HG03460 (cell line): ENCODE measurements at regions not wholly inside any gene's neighbourhood (a gene's known extent, or its start where the extent isn't known, plus 50 kb on each side); places are given as distances from the start of the nearest gene placed in this dataset.

Experiments
- ATAC-seq: cut with Tn5 transposase; IDR thresholded peaks from one replicate; pipeline ENCODE4 v1.9.1; 2021; ENCODE audit not compliant: unreplicated experiment

DNA sequence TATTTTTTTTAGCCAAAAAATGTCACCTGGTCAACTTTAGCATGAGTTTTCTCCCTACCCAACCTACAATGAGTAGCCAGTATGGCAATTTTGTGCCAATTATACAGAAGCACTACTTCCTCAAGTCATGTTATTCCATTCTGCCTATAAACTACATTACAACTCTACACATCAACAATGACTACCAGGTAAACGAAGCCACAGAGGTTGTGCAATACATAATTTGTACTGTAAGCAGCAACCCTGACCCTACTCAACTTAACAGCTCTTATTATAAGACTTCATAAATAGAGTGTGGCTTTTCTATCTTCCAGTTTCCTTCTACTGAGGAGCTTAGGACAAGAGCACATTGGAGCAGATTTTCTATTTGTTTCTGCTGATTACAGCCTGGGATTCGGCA is 160.5 kb downstream of the HS3ST1 start:
- ATAC-seq, result no peak

DNA sequence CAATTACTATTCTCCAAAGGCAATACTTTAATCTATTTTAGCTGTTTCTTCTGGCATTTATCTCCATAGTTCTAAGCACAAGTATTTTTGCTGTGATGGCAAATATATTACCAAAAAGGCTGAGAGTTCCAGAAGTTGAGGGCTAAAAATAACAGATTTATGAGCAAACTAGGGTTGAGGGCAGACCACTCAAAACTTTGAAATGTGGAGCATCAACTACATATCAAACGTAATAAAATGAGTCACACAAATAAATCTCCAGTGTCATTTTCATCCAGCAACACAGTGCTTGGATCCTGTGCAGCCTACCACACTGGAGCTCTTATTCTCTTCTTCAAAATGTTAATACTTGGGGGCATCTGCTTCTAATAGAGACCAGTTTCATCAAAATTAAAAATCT is 163.9 kb downstream of the HS3ST1 start:
- ATAC-seq, result no peak

DNA sequence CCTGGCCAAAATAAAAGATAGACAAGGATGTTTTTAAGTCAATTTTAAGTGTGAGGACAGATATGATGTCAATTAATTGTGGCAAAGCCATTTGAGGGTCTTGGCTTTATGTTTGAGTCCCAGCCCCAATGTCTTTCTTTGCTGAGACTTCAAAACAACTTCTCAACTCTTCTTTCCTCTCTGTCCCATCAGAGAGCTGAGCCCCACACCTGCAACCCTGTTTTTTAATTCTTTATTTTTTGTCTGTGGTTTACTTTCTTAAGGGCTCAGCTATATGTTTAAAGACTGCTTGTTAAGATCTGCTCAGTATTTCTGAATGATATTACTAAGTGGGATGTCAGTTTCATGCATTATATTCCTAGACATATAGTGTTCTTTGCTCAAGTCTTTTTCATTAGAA is 164.3 kb downstream of the HS3ST1 start:
- no peak for ATAC-seq

DNA sequence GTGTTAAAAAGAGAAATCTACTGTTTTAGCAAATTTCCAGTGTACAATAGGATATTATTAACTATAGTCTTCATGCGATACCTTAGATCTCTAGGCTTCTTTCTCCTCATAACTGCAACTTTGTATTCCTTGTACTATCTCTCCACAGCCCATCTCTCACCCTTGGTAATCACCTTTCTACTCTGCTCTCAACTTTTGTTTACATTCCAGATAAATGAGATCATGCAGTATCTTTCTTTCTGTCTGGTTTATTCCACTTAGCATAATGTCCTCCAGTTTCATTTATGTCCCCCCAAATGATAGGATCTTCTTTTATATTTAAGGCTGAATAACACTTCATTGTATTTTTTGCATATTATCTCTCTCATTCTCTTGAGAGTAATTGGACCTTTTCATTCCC is 165.5 kb downstream of the HS3ST1 start:
- no peak for ATAC-seq

DNA sequence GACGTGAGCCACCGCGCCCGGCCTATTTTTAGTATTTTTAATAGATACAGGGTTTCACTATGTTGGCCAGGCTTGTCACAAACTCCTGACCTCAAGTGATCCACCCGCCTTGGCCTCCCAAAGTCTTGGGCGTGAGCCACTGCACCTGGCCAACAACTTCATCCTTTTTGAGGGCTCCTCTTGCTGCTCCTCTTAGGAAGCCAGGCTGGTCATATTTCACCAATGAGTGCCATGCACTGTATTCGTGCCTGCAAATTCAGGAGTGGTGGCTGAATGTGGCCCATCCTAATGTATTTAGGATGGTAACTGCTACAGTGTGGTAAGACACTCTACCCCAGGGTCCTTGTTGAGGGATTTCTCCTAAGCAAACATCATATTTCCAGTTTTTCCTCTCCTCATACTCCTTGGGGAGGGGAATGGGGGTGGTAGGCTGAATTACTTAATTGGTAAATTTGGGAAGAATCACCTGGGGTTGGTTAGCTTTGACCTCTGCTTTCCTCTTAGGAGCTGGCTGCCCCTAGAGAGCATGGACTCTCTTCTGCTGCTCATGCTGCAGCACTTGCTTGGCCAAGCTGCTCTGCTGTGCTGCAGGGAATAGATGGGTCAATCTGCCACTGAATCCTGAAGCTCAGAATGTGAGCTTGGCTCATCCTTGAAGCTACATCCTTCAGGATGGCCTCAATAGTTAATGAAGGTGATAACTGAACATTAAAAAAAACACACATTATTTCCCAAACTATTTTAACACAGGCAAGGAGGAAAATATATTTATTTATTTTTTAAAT is 167.4 kb downstream of the HS3ST1 start:
- no peak for ATAC-seq

DNA sequence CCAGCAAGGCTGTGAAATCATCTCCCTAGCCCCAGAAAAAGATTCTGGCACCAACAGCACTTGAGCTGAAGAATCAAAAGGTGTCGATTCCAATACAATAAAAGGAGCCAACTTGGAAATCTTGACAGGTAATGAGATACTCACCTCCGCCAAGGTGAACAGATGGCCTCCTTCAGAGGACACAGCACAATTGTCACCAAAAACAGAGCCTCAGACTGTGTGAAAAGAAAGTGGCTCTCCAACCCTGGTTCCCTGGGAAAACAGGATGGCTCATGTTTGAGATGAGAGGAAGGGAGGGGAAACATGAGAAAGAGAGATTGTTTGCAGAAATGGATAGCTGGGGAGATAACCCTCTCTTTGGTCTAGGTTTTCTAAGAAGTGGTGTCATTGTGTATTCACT is 168.9 kb downstream of the HS3ST1 start:
- ATAC-seq, result no peak

DNA sequence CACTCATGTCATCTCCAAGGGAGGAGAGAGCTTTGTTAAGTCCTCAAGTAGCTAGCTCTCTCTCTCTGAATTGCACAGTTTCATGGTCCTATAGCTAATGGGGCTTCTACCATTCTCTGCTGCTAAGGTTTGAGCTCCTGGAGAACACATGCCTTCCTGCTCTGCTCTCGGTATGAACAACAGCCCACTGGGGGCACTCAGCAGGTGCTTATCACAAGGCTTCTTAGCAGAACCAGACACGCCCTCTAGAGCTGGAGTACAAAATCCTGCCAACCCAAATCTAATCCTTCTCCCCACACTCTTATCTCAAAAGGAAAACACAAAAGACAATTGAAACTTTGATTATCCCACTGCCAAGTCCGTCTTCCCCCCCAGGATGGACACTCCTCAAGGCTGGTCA is 176.5 kb downstream of the HS3ST1 start:
- ATAC-seq, result no peak

DNA sequence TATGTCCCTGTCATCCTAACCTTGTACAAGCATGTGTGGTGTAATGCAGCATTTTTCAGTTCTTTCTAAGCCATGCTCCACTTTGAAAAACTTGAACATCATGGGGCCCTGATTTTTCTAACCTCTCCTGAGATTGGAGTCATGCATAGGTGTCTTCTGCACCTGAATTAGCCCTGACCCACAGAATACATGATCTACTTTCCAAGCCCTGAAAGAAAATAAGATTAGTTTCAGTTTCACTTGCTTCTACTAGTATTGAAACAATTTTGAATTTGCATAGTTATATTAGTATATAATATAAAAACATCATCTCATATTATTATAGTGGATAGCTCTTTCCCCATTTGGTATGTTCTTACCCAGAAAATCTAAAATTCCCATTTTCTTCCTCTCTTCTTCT is 178.2 kb downstream of the HS3ST1 start:
- no peak for ATAC-seq

DNA sequence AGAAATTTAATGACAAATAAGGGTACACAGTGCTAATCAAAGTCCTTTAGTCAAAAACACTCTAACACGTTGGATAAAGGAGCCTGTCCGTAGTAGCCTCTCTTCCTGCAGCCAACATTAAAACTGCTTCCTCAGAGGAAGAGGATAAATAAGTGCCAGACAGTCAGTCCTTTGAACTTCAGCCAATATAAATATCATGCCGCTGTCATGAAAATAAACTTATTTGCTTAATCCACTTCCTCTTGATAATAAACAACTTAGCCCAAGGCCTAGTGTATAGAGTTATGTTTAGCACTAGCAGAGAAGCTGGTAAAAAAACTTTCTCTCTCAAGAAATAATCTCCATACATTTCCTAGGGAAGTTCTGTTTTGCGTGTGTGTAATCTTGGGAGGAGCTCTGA is 196.7 kb downstream of the HS3ST1 start:
- ATAC-seq, result no peak

DNA sequence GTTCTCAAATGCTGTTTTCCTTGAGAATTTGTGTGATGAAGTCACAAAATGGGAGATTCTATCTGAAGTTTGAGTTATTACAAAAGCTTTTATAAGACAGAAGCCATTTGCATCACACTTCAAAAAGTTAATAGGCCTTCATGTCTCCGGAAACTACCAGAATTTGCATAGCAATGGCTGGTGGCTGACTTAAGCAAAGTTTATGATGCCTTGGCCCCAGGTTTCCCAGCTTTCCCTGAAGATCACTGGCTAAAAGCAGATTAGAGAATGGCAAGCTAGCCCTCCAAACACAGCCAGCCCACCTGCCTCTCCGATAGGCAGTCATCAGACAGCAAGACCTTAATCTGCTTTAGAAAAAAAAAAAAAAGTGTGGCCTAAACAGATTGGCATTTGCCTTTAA is 197.8 kb downstream of the HS3ST1 start:
- ATAC-seq, result no peak

DNA sequence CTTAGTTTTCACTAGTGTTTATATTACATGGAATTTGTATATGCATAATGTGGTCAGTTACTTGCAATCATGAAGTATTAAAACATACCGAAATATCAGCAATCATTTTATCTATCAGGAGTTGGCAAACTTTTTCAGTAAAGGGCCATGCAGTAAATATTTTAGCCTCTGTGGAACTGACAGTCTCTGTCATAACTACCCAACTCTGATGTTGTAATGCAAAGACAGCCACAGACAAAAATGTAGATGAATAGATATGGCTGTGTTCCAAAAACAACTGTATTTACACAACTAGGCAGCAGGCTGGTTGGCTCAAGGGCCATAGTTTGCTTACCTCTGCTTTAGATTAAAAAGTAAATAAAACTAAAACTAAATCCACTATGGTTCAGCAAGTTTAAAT is 200.2 kb downstream of the HS3ST1 start:
- ATAC-seq, result no peak

DNA sequence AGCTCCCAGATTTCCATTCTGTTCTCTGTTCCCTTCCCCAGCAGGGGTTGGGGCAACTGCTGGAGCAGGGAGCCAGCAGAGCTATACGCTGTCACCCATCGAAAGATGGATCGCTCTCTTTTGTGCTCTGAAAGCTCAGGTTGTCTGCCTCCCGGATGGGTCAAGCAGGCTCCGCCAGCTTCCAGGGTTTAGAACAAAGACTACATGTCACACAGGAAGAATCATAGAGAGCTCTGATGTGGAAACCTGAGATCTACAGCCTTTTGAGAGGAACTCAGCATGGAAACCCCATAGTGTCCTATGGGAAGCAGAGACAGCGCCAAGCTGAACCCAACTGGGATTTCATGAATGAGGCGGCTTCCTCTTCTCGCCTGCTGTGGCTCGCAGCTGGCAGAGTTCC is 205.4 kb downstream of the HS3ST1 start:
- ATAC-seq, result no peak

DNA sequence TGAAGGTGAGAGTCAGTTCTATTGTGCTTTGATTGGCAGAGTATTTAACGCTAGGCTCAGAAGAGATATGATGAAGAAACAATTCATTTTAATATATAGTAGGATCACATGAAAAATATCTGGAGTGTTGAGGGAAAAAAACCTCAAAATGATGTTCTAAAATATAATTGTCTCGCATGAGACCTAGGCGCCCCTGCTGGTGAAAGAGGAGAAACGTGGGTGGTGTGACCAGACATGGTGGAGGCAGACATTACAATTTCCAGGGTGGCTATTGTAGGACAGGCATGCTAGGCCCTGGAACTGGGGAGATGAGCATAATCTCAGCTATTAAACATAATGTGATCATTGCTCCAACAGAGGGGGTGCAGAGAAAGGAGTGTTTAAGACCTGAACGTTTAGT is 210.0 kb downstream of the HS3ST1 start:
- no peak for ATAC-seq

DNA sequence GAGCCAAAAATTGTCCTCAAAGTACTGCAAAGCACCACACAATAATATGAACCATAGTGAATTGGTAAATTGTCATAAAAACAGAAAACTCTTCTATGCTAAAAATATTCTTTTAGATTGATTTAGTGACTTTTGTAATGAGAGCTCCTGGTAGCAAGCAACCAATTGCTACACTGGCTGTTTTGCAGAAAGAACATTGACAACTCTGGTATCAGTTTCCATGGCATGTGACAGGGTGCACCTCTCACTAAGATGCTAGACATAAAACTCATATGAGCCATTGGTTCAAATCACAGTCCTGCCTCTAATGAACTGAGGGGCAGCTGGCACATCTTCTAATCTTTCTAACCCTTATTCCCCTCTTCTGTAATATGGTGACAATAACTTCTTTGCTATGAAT is 212.2 kb downstream of the HS3ST1 start:
- no peak for ATAC-seq

DNA sequence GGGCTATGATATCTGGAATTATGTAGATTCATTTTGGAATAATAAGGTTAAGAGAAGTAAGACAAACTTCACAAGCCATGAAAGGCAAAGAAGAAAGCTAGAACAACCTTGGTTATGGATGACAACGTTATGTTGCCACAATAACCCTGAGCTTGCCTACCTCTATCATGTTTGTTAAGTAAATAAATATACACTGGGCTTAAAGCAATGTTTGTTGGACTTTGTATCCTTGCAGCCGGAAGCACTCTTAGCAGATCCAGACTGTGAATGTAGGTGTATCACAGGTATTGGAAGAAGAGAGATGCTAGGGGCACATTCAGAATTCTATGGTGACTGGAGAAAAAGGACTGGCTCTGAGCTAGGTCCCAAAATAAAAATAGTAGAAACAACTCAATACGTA is 214.4 kb downstream of the HS3ST1 start:
- no peak for ATAC-seq

DNA sequence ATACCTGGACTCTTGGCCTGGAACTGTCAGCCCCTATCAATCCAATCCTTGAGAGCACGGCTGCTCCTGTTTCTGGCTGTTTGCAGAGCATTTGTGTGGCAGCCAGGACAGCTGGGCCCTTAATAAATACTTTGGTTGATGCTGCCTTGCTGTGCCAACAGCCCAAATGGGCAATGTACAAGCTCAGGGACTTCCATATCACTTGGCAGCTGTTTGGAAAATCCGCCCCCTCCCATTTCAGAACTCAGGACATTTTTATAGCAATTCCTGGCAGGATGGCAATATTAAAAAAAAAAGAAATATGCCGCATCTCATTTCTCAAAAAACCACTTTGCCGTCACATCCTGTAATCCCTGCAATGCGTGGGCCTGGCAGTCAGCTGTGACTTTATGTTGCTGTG is 218.9 kb downstream of the HS3ST1 start:
- ATAC-seq, result no peak

DNA sequence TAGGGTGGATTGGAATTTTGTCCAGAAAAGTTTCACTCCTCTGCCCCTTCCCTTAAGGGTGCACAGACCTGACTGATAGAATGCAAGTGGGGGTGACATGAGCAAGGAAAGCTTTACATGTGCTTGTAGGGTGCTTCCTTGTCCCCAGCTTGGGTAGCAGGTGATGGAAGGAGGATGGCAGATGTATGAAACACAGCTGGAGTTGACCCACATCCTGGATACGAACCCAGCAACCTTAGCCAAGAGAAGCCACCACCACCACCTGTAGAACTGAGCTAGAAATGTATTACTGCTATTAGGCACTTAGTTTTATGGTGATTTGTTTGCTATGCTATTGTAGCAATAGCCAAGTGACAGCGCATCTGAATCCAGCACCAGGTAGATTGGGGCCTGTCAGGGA is 227.4 kb downstream of the HS3ST1 start:
- ATAC-seq, result no peak

DNA sequence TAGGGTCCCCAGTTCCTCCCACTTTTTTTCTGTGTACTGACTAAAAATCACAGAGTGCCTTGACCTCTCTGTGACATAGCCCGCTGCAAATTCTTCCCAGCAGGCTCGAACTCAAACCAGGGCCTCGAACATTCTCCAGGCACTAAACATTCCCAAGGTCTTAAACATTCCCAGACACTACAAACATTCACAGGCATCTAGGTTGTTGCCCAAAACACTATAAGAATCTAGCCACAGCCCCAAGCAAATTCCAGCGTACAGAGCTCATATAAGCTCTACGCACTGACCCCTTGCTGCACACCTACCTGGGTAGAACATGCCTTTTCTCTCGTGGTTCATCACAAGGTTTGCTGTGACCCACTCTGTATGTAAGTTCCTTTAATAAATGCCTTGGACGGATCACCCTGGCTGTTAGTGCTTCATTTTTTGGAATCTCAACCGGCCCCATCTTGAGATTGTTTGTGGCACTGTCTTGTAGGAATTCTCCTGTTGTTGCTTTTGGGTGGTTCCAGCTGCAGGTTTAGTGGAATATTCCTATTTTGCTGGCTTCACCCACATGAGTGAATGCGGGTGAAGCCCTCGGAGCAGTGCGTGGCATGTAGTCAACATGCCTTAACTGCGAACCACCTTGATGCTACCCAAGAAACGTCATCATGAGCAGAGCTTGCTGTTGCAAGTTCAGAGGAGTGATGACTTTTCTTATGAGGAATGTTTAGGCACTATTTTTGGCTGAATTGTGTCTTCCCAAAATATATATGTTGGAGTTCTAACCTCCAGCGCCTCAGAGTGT is 230.0 kb downstream of the HS3ST1 start:
- ATAC-seq, result no peak

DNA sequence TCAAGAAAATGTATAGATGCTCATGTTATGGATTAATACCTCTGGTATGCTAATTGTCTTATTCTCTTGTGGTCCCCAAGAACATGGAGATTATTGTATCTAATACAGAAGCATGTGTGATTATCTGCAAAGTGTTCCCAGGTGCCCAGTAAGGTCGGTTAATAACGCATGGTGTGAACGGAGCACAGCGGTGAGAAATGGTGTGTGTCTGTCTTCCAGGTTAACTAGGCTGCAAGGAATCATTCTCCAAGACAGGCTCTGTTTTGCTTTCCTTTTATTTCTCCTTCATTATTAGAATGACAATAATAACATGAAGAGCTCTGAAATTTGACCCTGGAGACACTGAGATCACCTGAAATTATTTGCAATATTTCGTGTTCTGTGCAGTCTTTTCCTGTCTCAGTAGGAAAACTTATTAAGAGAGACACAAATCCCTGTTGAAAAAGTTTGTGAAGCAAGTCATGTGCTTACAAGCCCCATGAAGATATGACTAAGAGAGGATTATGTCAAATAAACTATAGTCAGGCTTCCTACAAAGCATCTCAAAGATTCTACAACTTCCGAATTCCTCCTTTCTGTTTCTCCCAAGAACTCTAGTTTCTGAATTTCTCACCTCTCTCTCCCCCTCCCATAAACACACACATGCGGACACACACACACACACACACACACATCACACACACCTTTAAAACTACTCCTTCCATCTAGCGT is 230.9 kb downstream of the HS3ST1 start:
- no peak for ATAC-seq

DNA sequence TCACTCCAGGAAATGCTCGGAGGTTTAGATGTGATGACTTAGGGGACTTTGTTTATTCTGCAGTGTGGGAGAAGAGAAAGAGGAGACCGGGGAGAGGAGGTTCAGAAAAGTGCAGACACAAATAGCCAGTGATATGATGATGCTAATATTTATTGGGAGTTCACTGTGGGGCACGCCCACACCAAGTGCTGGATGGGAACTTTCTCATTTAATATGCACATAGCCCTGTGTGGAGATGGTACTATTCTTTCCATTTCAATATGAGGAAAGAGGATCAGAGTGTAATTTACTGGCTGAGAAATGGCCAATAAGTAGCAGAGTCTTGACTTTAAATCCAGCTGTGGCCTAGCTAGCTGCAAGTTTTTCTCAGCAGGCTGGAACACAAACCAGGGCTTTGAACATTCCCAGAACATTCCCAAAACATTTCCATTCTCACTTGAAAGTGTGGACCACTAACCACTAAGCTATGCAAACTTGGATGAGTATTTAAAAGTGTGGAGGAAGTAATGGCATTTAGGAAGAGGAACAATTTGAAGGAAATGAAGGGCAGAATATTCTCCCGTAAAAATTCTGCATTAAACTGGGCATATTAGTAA is 231.7 kb downstream of the HS3ST1 start:
- no peak for ATAC-seq

DNA sequence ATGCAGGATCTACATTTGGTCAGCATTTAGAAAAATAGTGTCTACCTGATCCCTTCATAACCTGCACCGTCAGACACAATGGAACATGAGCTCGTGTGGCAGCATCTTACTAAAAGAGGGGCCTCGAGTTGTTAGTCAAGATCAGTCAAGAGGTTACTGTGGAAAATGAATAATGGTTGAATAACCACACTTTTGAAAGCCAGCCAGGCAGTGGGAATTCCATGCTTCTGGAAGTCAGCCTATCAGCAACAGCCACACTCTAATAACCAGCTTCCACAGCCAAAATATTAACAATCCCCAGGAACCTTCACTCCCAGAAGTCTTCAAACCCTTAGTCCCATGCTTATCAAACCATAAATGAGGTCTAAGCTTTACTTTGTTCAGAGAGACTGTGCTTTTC is 234.3 kb downstream of the HS3ST1 start:
- no peak for ATAC-seq

DNA sequence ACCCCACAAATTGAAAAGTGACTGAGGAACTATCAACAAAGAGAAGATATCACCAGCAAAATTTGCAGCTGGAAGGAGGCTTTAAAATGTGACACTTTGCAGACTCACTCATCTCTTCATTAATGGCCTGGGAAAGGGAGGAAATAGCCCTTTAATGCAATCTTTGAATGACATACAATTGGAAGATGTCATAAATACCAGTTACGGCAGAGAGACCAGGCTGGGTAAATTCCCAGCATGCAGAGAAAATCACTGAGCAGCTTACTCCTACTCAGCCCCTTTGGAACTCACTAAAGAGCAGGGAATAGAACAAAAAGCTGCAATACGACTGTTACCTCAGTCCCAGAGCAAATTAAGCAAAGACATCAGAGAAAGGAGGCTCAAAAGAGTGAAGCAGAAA is 238.9 kb downstream of the HS3ST1 start:
- no peak for ATAC-seq
